Astrocyte of the cerebellum (primary cell): ENCODE measurements at regions not wholly inside any gene's neighbourhood (a gene's known extent, or its start where the extent isn't known, plus 50 kb on each side); places are given as distances from the start of the nearest gene placed in this dataset.

Experiments used
- DNase-seq: peaks from one replicate; pipeline ENCODE4 v3.0.0-alpha.2; 2011; ENCODE audit warnings: low read depth
- H3K4me3 ChIP-seq: 2 replicates; pipeline ENCODE4 v1.5.1; 2011; ENCODE audit warnings: mild to moderate bottlenecking, low read depth, low read length, moderate library complexity
- in situ Hi-C: cut with HindIII; loops from 2 replicates; pipeline ENCODE4 v1.10.0; 2017; ENCODE audit warnings: low sequenced_read_pairs
- TF ChIP-seq, protein P1 (sequence below): IDR thresholded peaks from 2 replicates; pipeline ENCODE4 v1.5.1; 2012; ENCODE audit warnings: low read length, low read depth, moderate library complexity, mild to moderate bottlenecking; ENCODE audit errors: missing control alignments

DNA sequence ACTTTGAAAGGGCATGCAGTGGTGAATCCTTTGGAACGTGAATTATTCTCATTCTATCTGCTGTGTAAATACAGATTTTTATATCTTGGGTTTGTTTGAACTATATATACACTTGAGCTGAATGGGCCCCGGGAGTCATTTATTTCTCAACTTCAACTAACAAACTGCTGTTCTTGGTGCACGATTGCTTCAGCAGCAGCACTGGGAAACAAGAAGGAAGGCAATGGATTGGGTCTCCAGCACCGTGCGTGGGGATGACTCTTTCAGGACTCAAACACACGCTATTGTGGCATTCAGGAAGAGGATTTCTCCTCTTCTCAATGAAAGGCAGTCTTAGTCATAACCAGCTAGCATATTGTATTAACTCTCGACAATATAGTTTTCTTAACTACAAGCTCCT, 226.0 kb upstream of the NFE2L3 start:
- no peak overlapping the region for H3K4me3 ChIP-seq
- in situ Hi-C loops = no loop called here
- TF ChIP-seq, protein P1, sequence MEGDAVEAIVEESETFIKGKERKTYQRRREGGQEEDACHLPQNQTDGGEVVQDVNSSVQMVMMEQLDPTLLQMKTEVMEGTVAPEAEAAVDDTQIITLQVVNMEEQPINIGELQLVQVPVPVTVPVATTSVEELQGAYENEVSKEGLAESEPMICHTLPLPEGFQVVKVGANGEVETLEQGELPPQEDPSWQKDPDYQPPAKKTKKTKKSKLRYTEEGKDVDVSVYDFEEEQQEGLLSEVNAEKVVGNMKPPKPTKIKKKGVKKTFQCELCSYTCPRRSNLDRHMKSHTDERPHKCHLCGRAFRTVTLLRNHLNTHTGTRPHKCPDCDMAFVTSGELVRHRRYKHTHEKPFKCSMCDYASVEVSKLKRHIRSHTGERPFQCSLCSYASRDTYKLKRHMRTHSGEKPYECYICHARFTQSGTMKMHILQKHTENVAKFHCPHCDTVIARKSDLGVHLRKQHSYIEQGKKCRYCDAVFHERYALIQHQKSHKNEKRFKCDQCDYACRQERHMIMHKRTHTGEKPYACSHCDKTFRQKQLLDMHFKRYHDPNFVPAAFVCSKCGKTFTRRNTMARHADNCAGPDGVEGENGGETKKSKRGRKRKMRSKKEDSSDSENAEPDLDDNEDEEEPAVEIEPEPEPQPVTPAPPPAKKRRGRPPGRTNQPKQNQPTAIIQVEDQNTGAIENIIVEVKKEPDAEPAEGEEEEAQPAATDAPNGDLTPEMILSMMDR = no peak
- DNase-seq = no peak

DNA sequence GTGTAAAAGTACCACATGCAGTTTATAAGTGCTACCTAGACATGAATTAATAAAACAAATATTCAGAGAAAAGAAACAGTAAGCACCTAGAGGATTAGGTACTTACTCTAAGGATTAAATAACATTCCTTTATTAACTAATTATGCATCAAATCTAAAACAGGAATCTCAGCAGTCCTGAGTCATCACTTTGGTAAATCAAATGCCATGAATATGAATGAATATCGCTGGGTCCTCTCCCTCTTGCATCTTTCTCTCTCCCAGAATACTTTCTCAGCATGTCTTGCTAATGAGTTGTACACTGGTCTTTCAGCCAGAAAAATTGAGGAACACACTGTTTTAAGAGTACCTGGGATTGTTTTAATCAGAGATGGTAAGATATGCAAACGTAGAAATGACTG, 225.5 kb upstream of the NFE2L3 start:
- H3K4me3 ChIP-seq = no peak overlapping the region
- TF ChIP-seq, protein P1 = no peak
- DNase-seq = no peak
- in situ Hi-C loops = no loop called here

DNA sequence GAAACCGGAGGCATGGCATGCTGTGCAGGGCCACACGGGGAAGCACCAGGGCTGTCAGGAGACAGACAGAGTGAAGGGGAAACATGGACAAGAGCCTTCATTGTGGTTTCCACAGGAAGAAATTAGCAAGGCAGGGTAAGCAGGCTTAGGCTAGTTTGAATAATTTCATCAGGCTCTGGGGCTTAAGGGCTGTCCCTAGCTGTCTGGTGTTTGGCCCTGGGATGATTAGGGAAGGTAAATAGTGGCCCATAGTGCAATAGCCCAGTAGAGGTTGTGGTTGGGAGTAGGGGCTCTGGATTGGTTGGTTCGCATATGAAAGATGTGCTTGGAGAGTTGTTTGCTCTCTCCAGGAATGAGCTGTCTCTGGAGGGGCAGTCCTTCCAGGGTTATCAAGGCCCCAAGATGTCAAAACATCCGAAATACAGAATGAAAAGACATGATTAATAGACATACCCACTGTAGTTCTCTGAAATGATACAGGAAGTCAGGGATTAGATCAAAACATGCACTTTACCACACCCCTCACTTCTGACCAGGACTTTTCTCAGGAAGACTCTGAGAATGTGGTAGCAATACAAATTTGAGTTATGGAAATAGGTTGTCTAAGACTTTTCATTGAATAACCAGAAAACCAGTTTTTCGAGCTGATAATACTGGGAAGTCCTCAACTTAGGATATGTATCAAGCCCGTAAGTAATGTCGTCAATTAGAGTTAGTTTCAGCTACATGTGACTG, 224.9 kb upstream of the NFE2L3 start:
- no peak overlapping the region for H3K4me3 ChIP-seq
- TF ChIP-seq, protein P1 = no peak
- no peak for DNase-seq
- in situ Hi-C loops = no loop called here

DNA sequence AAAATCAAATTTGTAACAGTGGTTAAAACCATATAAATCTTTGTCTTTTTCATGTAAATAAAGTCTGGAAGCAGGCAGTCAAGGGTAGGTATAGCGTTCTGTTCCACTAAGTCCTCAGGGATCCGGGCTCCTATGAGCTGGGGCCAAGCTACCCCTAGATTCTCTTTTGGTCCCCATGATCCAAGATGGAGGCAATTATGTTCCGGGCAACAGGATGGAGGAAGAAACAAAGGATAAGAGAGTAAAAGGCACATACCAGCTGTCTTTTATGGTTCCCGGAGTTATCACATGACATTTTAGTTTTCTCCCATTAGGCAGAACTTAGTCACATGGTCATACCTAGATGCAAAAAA, 224.4 kb upstream of the NFE2L3 start:
- TF ChIP-seq, protein P1 = no peak

DNA sequence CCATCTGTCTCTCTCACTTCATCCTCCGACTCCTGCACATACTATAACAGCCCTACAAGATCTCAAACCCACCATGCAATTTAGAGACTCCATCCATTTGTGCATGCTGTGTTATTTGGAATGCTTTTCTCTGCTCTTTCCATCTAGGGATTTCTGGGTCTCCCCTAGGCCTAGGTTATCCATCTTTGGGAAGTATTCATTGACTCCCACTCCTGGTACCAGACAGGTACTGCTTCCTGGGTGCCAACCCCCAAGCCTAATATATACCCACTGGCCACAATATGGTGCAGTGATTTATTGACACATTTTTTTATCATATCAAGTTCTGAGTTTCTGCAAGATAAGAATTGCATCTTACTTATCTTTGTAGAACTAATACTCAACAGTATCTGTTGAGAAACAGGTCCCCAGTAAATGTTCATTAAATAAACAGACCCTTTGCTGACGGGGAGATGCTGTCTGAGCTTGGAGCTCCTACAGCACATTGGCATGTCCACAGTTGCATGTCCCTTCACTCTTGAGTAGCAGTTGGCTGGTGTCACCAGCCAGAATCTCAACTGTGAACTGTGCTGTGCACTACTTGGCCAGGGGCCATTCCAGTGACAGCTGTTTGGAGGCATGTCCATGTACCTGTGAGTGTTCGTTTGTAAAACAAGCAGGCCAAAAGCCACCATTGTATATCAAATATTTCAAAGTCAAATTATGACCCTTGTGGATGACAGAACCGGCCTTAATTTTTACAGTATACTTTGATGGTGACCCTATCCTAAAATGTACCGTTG, 223.3 kb upstream of the NFE2L3 start:
- in situ Hi-C loops = no loop called here
- TF ChIP-seq, protein P1 = no peak
- no peak for DNase-seq
- no peak overlapping the region for H3K4me3 ChIP-seq

More for the DNA sequence above, 224.4 kb upstream of the NFE2L3 start:
- DNase-seq = no peak
- H3K4me3 ChIP-seq = no peak overlapping the region
- in situ Hi-C loops = no loop called here

DNA sequence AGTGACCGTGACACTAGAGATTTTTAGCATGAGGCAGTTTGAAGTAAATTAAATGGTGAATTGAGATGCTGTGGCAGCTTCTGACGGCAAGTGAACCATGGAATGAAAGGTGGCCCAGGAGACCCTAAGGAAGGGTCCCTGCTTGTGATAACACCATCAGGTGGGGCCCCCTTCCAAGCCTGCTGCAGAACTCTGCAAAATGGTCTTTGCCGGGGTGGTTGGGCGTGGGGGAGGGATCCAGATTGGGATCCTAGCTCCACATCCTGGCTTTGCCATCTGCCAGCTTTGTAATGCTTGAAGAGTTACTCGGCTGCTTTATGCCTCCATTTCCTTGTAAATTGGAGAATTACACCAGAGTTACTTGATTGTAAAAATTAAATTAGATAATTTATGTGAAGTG, 222.6 kb upstream of the NFE2L3 start:
- TF ChIP-seq, protein P1 = no peak
- no peak overlapping the region for H3K4me3 ChIP-seq
- no peak for DNase-seq
- in situ Hi-C loops = no loop called here
